Bronchial epithelial cell (primary cell): ENCODE measurements at regions not wholly inside any gene's neighbourhood (a gene's known extent, or its start where the extent isn't known, plus 50 kb on each side); places are given as distances from the start of the nearest gene placed in this dataset.
A peak's percentile ranks its signal among the peaks of the same experiment; 100 is the strongest.

ENCODE experiments used
- DNase-seq: peaks from one replicate; pipeline ENCODE4 v3.0.0-alpha.2; 2010; ENCODE audit warnings: low read depth
- FAIRE-seq: peaks from 2 replicates; lab custom pipeline; 2011; peaks lifted over from hg19 to GRCh38; lab: Jason Lieb, UNC
- H3K27me3 ChIP-seq: 2 replicates; pipeline ENCODE4 v1.5.1; 2011; ENCODE audit warnings: low read length; ENCODE audit not compliant: control insufficient read depth, insufficient read depth
- H3K36me3 ChIP-seq: 2 replicates; pipeline ENCODE4 v1.5.1; 2011; ENCODE audit warnings: low read length; ENCODE audit not compliant: control insufficient read depth, insufficient read depth
- H3K4me3 ChIP-seq: 2 replicates; pipeline ENCODE4 v1.5.1; 2011; ENCODE audit warnings: mild to moderate bottlenecking, low read depth, low read length, control low read depth
- CTCF ChIP-seq: IDR thresholded peaks from 2 replicates; pipeline ENCODE4 v1.5.1; 2011; ENCODE audit warnings: mild to moderate bottlenecking, moderate library complexity, low read length, control low read depth, inconsistent platforms; ENCODE audit not compliant: insufficient read depth, severe bottlenecking

- Histone ChIP-seq H3K36me3 (no peaks in the 10 kb centered on the region), H3K4me3 (no peak overlapping the region), H3K27me3 (no peaks in the 10 kb centered on the region)
- DNase-seq: no peak
- no peak for TF ChIP-seq CTCF
- FAIRE-seq: no peak
Observed at GRCh38 chr15:97652700-97653167, 307.8 kb upstream of the ARRDC4 start.

- no peak overlapping the region for H3K4me3 ChIP-seq
- FAIRE-seq: no peak
- DNase-seq: no peak
- TF ChIP-seq CTCF: no peak
- no peaks in the 10 kb centered on the region for H3K27me3 ChIP-seq
- no peaks in the 10 kb centered on the region for H3K36me3 ChIP-seq
Observed at GRCh38 chr15:97653896-97654295, 306.6 kb upstream of the ARRDC4 start.

GRCh38 chr15:97654481-97655076 is 305.9 kb upstream of the ARRDC4 start:
- H3K36me3 ChIP-seq: no peaks in the 10 kb centered on the region
- no peak overlapping the region for H3K4me3 ChIP-seq
- no peak for FAIRE-seq
- H3K27me3 ChIP-seq: no peaks in the 10 kb centered on the region
- TF ChIP-seq CTCF: no peak
- DNase-seq: no peak

GRCh38 chr15:97661796-97662195 is 298.7 kb upstream of the ARRDC4 start:
- Histone ChIP-seq H3K27me3 (no peaks in the 10 kb centered on the region), H3K36me3 (no peaks in the 10 kb centered on the region), H3K4me3 (no peak overlapping the region)
- DNase-seq: no peak
- no peak for FAIRE-seq
- no peak for TF ChIP-seq CTCF

GRCh38 chr15:97672586-97672985 is 287.9 kb upstream of the ARRDC4 start:
- H3K36me3 ChIP-seq: no peaks in the 10 kb centered on the region
- TF ChIP-seq CTCF: no peak
- no peak for FAIRE-seq

GRCh38 chr15:97678656-97679055 is 281.8 kb upstream of the ARRDC4 start:
- Histone ChIP-seq H3K4me3 (no peak overlapping the region), H3K27me3 (no peaks in the 10 kb centered on the region), H3K36me3 (no peaks in the 10 kb centered on the region)
- no peak for TF ChIP-seq CTCF
- FAIRE-seq (peak; percentile 58), DNase-seq (no peak)

More at GRCh38 chr15:97672586-97672985, 287.9 kb upstream of the ARRDC4 start:
- Histone ChIP-seq H3K27me3 (no peaks in the 10 kb centered on the region), H3K4me3 (no peak overlapping the region)
- no peak for DNase-seq
